ENCODE measurements at regions not wholly inside any gene's neighbourhood (a gene's known extent, or its start where the extent isn't known, plus 50 kb on each side); places are given as distances from the start of the nearest gene placed in this dataset.
"Not testable (repeated sequence)": the region's sequence is repeated elsewhere in the genome, so short reads cannot be mapped to it uniquely, and the experiment has no call there.

DNA sequence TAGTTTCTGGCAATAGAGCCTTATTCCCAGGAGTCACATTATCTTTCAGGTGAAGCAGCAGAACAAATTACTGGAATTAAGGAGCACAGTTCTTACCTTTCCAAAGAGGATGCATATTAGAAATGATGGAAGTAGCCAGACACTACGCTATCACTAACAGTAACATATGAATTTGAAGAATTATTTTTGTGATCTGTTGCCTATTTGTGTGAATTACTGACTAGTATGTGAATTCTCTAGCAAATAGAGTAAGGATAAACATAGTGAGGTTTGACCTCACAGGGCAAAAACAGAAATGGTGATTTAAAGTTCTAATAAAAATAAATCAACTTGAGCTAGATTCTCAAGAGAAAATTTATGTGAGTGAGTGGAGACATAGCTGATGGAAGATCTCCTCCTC, 1299.3 kb downstream of the XPNPEP1 start:
- Histone ChIP-seq H3K9ac (ENCODE audit: low read length in 5 of 5) (no peak overlapping the region), H3K27ac (ENCODE audit: low read depth, low read length) (no peak overlapping the region), H3K4me3 (ENCODE audit: low read depth in 1 of 5, low read length in 5 of 5) (no peak overlapping the region), H3K36me3 (ENCODE audit: control insufficient read depth in 5 of 5, insufficient read depth in 5 of 5, low read length in 5 of 5) (no peaks in the 10 kb centered on the region), H3K9me3 (ENCODE audit: control insufficient read depth in 5 of 5, low read length in 5 of 5) (no peaks in the 10 kb centered on the region), H3K27me3 (ENCODE audit: control insufficient read depth in 5 of 5, insufficient read depth in 4 of 5, low read length in 5 of 5) (no peaks in the 10 kb centered on the region), H3K4me1 (ENCODE audit: control insufficient read depth in 5 of 5, insufficient read depth in 5 of 5, low read length in 5 of 5) (no peaks in the 10 kb centered on the region)

DNA sequence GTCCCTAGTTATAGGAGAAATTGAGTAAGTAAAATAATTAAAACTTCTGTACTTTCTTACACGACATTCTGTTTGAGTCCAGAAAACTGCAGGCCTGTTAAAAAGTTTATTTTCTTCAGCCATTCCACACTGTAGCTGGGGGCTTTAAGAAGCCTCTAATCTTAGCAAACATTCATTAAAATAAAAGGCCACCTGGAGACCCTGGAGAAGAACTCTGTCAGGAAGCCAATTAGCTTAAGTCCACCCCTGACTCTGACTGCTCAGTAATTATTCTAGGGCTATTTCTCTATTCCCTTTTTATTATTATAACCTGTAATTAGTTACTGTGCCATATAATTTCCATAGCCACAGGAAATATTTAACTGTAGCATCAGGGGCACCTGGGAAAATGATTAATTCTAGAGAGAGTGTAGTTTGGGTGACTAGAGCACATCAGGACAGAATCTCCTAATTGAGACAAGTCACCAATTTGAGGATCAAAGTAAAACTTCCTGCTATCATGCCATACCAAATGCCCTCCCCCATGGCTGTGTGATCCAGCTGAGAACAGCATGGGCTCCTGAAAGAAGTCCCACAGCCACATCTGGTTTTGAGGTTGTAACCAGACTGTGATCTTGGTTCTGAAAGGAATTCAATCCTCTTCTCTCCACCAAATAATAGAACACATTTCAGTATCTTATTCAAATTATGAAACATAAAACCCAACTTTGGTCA, 1302.3 kb downstream of the XPNPEP1 start:
- no peaks in the 10 kb centered on the region for H3K36me3 ChIP-seq (ENCODE audit: control insufficient read depth in 5 of 5, insufficient read depth in 5 of 5, low read length in 5 of 5)
- no peak overlapping the region for H3K27ac ChIP-seq (ENCODE audit: low read depth, low read length)
- no peaks in the 10 kb centered on the region for H3K27me3 ChIP-seq (ENCODE audit: control insufficient read depth in 5 of 5, insufficient read depth in 4 of 5, low read length in 5 of 5)
- H3K9me3 ChIP-seq (ENCODE audit: control insufficient read depth in 5 of 5, low read length in 5 of 5): no peaks in the 10 kb centered on the region
- H3K4me3 ChIP-seq (ENCODE audit: low read depth in 1 of 5, low read length in 5 of 5): no peak overlapping the region
- H3K9ac ChIP-seq (ENCODE audit: low read length in 5 of 5): no peak overlapping the region
- H3K4me1 ChIP-seq (ENCODE audit: control insufficient read depth in 5 of 5, insufficient read depth in 5 of 5, low read length in 5 of 5): no peaks in the 10 kb centered on the region

- H3K9me3 ChIP-seq (ENCODE audit: control insufficient read depth in 5 of 5, low read length in 5 of 5): no peaks in the 10 kb centered on the region
- H3K4me3 ChIP-seq (ENCODE audit: low read depth in 1 of 5, low read length in 5 of 5): no peak overlapping the region
- H3K27ac ChIP-seq (ENCODE audit: low read depth, low read length): no peak overlapping the region
- H3K27me3 ChIP-seq (ENCODE audit: control insufficient read depth in 5 of 5, insufficient read depth in 4 of 5, low read length in 5 of 5): no peaks in the 10 kb centered on the region
- no peak overlapping the region for H3K9ac ChIP-seq (ENCODE audit: low read length in 5 of 5)
- no peaks in the 10 kb centered on the region for H3K4me1 ChIP-seq (ENCODE audit: control insufficient read depth in 5 of 5, insufficient read depth in 5 of 5, low read length in 5 of 5)
- H3K36me3 ChIP-seq (ENCODE audit: control insufficient read depth in 5 of 5, insufficient read depth in 5 of 5, low read length in 5 of 5): no peaks in the 10 kb centered on the region
Measured at GRCh38 chr10:108616559-108617285, 1306.6 kb downstream of the XPNPEP1 start.

DNA sequence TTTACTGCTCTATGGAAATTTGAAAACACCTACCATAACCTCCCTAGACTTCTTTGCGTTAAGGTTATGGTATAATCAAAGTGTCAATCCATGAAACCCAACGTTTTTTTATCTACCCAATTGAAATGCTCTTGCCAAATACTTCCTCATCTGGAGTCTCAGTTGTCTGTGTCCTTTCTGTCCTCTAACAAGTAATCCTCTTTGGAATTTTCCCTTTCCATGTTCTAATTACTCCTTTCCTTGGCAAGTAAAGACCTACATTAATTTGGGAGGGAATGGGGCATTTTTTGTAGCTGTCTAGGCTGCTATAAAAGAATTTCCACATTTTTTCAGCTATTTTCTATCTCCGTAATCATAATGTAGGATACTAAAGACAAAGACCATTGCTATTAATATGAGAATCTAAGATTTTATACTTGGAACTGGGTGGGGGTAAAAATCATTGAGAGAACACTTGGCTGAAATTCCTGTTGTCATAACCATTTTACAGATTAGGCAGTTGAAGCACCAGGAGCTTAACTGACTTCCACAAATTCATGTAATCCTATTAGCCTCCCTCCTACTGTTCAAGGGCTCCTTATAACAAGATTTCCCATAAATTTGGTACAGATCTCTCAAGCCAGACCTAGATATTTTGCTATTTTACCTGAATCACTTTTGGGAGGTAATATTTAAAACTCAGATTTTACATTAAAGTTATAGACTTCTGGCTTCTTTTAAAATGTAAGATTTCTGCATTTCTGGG, 1307.6 kb downstream of the XPNPEP1 start:
- no peaks in the 10 kb centered on the region for H3K27me3 ChIP-seq (ENCODE audit: control insufficient read depth in 5 of 5, insufficient read depth in 4 of 5, low read length in 5 of 5)
- H3K4me1 ChIP-seq (ENCODE audit: control insufficient read depth in 5 of 5, insufficient read depth in 5 of 5, low read length in 5 of 5): no peaks in the 10 kb centered on the region
- H3K27ac ChIP-seq (ENCODE audit: low read depth, low read length): no peak overlapping the region
- no peaks in the 10 kb centered on the region for H3K9me3 ChIP-seq (ENCODE audit: control insufficient read depth in 5 of 5, low read length in 5 of 5)
- H3K9ac ChIP-seq (ENCODE audit: low read length in 5 of 5): no peak overlapping the region
- H3K36me3 ChIP-seq (ENCODE audit: control insufficient read depth in 5 of 5, insufficient read depth in 5 of 5, low read length in 5 of 5): no peaks in the 10 kb centered on the region
- H3K4me3 ChIP-seq (ENCODE audit: low read depth in 1 of 5, low read length in 5 of 5): no peak overlapping the region

DNA sequence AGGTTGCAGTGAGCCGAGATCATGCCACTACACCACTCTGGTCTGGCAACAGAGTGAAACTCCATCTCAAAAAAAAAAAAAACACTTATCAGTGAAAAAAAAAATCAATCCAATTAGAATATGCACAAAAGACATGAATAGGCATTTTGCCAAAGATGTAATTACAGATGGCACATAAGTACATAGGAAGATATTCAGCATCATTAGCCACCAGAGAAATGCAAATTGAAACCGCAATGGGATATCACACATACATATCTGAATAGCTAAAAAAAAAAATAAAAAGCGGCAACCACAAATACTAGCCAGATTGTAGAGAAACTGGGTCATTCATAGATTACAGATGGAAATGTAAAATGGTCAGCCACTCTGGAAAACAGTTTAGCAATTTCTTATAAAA, 1310.8 kb downstream of the XPNPEP1 start:
- no peaks in the 10 kb centered on the region for H3K36me3 ChIP-seq (ENCODE audit: control insufficient read depth in 5 of 5, insufficient read depth in 5 of 5, low read length in 5 of 5)
- no peak overlapping the region for H3K4me3 ChIP-seq (ENCODE audit: low read depth in 1 of 5, low read length in 5 of 5)
- H3K27ac ChIP-seq (ENCODE audit: low read depth, low read length): no peak overlapping the region
- H3K4me1 ChIP-seq (ENCODE audit: control insufficient read depth in 5 of 5, insufficient read depth in 5 of 5, low read length in 5 of 5): no peaks in the 10 kb centered on the region
- H3K27me3 ChIP-seq (ENCODE audit: control insufficient read depth in 5 of 5, insufficient read depth in 4 of 5, low read length in 5 of 5): no peaks in the 10 kb centered on the region
- H3K9ac ChIP-seq (ENCODE audit: low read length in 5 of 5): no peak overlapping the region
- H3K9me3 ChIP-seq (ENCODE audit: control insufficient read depth in 5 of 5, low read length in 5 of 5): no peaks in the 10 kb centered on the region

GRCh38 chr10:108608860-108609259, 1314.5 kb downstream of the XPNPEP1 start:
- Histone ChIP-seq H3K9me3 (ENCODE audit: control insufficient read depth in 5 of 5, low read length in 5 of 5) (no peaks in the 10 kb centered on the region), H3K27ac (ENCODE audit: low read depth, low read length) (no peak overlapping the region), H3K4me1 (ENCODE audit: control insufficient read depth in 5 of 5, insufficient read depth in 5 of 5, low read length in 5 of 5) (no peaks in the 10 kb centered on the region), H3K4me3 (ENCODE audit: low read depth in 1 of 5, low read length in 5 of 5) (no peak overlapping the region), H3K9ac (ENCODE audit: low read length in 5 of 5) (no peak overlapping the region), H3K27me3 (ENCODE audit: control insufficient read depth in 5 of 5, insufficient read depth in 4 of 5, low read length in 5 of 5) (no peaks in the 10 kb centered on the region), H3K36me3 (ENCODE audit: control insufficient read depth in 5 of 5, insufficient read depth in 5 of 5, low read length in 5 of 5) (no peaks in the 10 kb centered on the region)

DNA sequence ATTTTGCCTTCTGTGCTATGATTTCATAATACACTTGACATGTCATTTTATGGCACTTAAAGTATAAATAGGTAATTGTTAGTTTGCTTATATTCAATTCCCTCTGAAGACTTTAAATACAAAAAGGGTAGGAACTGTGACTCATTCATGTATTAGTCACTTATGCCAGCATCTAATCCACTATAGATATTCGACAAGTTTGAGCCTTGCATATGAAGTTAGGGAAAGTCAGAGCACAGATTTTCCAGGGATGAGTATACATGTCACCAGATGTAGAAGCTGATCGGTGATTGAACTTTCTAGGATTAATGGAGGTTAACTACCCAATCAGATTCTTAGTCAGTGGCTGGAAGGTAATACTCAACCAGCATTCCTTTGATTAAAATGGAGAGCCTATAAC, 1321.5 kb downstream of the XPNPEP1 start:
- Histone ChIP-seq H3K9ac (ENCODE audit: low read length in 5 of 5) (no peak overlapping the region), H3K4me1 (ENCODE audit: control insufficient read depth in 5 of 5, insufficient read depth in 5 of 5, low read length in 5 of 5) (no peaks in the 10 kb centered on the region), H3K4me3 (ENCODE audit: low read depth in 1 of 5, low read length in 5 of 5) (no peak overlapping the region), H3K27ac (ENCODE audit: low read depth, low read length) (no peak overlapping the region), H3K9me3 (ENCODE audit: control insufficient read depth in 5 of 5, low read length in 5 of 5) (no peaks in the 10 kb centered on the region), H3K36me3 (ENCODE audit: control insufficient read depth in 5 of 5, insufficient read depth in 5 of 5, low read length in 5 of 5) (no peaks in the 10 kb centered on the region), H3K27me3 (ENCODE audit: control insufficient read depth in 5 of 5, insufficient read depth in 4 of 5, low read length in 5 of 5) (no peaks in the 10 kb centered on the region)

GRCh38 chr10:108600511-108600910, 1322.8 kb downstream of the XPNPEP1 start:
- not testable (repeated sequence) for H3K4me3 ChIP-seq (ENCODE audit: low read depth in 1 of 5, low read length in 5 of 5); H3K27me3 ChIP-seq (ENCODE audit: control insufficient read depth in 5 of 5, insufficient read depth in 4 of 5, low read length in 5 of 5); H3K27ac ChIP-seq (ENCODE audit: low read depth, low read length); H3K9me3 ChIP-seq (ENCODE audit: control insufficient read depth in 5 of 5, low read length in 5 of 5); H3K9ac ChIP-seq (ENCODE audit: low read length in 5 of 5); H3K36me3 ChIP-seq (ENCODE audit: control insufficient read depth in 5 of 5, insufficient read depth in 5 of 5, low read length in 5 of 5); H3K4me1 ChIP-seq (ENCODE audit: control insufficient read depth in 5 of 5, insufficient read depth in 5 of 5, low read length in 5 of 5)

DNA sequence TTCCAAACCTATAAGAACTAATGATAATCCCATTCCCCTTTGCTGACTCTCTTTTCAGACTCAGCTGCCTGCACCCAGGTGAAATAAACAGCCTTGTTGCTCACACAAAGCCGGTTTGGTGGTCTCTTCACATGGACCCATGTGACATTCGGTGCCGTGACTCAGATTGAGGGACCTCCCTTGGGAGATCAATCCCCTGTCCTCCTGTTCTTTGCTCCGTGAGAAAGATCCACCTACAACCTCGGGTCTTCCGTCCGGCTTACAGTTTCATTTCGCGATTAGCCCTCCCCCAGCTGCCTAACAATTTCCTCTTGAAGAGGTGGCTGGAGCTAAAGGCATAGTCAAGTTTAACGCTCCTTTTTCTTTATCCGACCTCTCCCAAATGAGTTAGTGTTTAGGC, 1324.0 kb downstream of the XPNPEP1 start:
- not testable (repeated sequence) for H3K4me3 ChIP-seq (ENCODE audit: low read depth in 1 of 5, low read length in 5 of 5); H3K27me3 ChIP-seq (ENCODE audit: control insufficient read depth in 5 of 5, insufficient read depth in 4 of 5, low read length in 5 of 5); H3K9ac ChIP-seq (ENCODE audit: low read length in 5 of 5); H3K36me3 ChIP-seq (ENCODE audit: control insufficient read depth in 5 of 5, insufficient read depth in 5 of 5, low read length in 5 of 5); H3K9me3 ChIP-seq (ENCODE audit: control insufficient read depth in 5 of 5, low read length in 5 of 5); H3K27ac ChIP-seq (ENCODE audit: low read depth, low read length); H3K4me1 ChIP-seq (ENCODE audit: control insufficient read depth in 5 of 5, insufficient read depth in 5 of 5, low read length in 5 of 5)

DNA sequence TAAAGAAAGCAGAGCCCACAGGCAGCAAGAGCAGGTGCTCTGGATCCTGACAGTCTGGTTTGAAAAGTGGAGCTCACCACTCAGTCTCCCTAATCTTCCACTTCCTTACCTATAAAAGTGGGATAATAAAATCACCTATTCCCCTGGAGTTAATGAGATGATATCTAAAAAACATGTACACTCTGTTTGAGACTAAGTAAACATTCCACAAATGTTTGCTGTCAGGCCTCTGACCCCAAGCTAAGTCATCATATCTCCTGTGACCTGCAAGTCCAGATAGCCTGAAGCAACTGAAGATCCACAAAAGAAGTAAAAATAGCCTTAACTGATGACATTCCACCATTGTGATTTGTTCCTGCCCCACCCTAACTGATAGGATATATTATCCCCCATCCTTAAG, 1324.5 kb downstream of the XPNPEP1 start:
- no peak overlapping the region for H3K4me3 ChIP-seq (ENCODE audit: low read depth in 1 of 5, low read length in 5 of 5)
- H3K36me3 ChIP-seq (ENCODE audit: control insufficient read depth in 5 of 5, insufficient read depth in 5 of 5, low read length in 5 of 5): no peaks in the 10 kb centered on the region
- H3K27me3 ChIP-seq (ENCODE audit: control insufficient read depth in 5 of 5, insufficient read depth in 4 of 5, low read length in 5 of 5): no peaks in the 10 kb centered on the region
- no peak overlapping the region for H3K27ac ChIP-seq (ENCODE audit: low read depth, low read length)
- no peak overlapping the region for H3K9ac ChIP-seq (ENCODE audit: low read length in 5 of 5)
- H3K9me3 ChIP-seq (ENCODE audit: control insufficient read depth in 5 of 5, low read length in 5 of 5): no peaks in the 10 kb centered on the region
- no peaks in the 10 kb centered on the region for H3K4me1 ChIP-seq (ENCODE audit: control insufficient read depth in 5 of 5, insufficient read depth in 5 of 5, low read length in 5 of 5)
